Prostate gland (tissue), 2 donors: ENCODE measurements at regions not wholly inside any gene's neighbourhood (a gene's known extent, or its start where the extent isn't known, plus 50 kb on each side); places are given as distances from the start of the nearest gene placed in this dataset.

Source experiments
- CTCF ChIP-seq, 4 experiments: fragments of 200-600 bp in 2 of 4; fragments of 450-650 bp in 2 of 4; sonication (generic) in 2 of 4; IDR thresholded peaks; 1 replicate in 3 of 4; 2 replicates in 1 of 4; pipeline ENCODE4 v1.5.1; 2016 to 2019; ENCODE audit warnings: antibody characterized with exemption in 4 of 4, mild to moderate bottlenecking in 2 of 4, moderate library complexity in 2 of 4
- POLR2A ChIP-seq: fragments of 450-650 bp; IDR thresholded peaks from one replicate; pipeline ENCODE4 v1.6.1; 2016; ENCODE audit warnings: antibody characterized with exemption, mild to moderate bottlenecking
- POLR2AphosphoS5 ChIP-seq: sonication (generic); formaldehyde crosslinking; IDR thresholded peaks from one replicate; pipeline ENCODE4 v1.6.1; 2017; ENCODE audit warnings: antibody characterized with exemption

- no peak for TF ChIP-seq CTCF (IDR thresholded peaks at IDR 0.05)
- TF ChIP-seq POLR2A = no peak
- TF ChIP-seq POLR2AphosphoS5 = no peak
Observed at GRCh38 chr10:128539510-128540127, 413.4 kb upstream of the MKI67 start.
